ENCODE measurements at regions not wholly inside any gene's neighbourhood (a gene's known extent, or its start where the extent isn't known, plus 50 kb on each side); places are given as distances from the start of the nearest gene placed in this dataset.
"Not testable (repeated sequence)": the region's sequence is repeated elsewhere in the genome, so short reads cannot be mapped to it uniquely, and the experiment has no call there.

DNA sequence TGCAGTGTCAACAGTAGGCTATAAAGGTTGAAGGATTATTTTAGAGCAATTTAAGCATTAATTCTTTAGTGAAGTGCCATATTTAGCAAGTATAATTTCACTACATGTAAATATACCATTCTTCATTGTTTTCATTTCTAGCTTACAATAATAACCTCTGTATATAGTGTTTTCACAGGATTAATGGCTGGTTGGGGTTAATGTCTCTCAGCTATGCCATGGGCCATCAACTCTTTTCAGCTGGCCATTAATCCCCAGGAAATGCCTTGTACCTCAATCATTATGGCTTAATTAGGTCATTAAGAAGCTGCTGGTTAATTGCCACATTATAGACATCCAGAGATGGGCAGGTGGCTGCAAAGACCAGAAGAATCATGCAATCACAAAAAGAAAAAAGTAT lies 715.1 kb downstream of the MAT2B start:
- FAIRE-seq (no peak), DNase-seq (ENCODE audit: extremely low spot score, insufficient read length, low read depth) (no peak)

DNA sequence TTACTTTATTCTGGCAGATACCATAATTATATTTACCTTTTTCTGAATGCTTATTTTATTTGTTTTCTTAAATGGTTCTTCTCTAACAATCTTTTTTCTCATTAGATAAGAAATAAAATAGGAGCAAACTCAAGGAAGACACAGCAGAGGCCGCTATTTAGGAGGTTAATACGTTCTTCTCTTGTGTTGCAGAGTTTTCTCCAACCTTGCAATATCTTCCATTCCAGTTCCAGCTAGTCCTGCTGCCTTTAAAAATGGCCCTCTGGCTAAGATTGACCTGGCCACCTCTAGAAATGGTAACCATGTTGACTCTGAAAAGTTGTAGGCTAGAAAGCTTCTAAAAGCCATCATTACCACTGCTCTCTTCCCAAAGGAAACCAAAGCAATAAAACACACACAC lies 718.8 kb downstream of the MAT2B start:
- FAIRE-seq (no peak), DNase-seq (ENCODE audit: extremely low spot score, insufficient read length, low read depth) (no peak)

DNA sequence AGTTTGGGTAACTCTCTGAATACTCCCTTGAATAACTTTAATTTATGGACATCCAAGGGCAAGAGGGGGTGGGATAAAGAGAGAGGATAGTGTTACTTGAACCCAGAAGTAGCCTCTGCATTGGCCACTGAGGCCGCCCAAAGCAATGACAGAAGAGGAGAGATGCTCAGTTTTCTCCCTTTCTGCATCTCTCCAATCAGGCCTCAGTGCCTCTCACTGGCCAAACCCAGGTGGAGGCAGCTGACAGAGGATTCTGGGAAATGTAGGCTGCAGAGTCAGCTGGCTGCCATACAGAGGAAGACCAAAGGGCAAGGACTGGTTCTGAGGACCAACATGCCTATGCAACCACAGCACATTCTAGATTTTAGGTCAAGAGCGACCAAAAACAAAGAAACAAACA lies 719.4 kb downstream of the MAT2B start:
- FAIRE-seq, result no peak

DNA sequence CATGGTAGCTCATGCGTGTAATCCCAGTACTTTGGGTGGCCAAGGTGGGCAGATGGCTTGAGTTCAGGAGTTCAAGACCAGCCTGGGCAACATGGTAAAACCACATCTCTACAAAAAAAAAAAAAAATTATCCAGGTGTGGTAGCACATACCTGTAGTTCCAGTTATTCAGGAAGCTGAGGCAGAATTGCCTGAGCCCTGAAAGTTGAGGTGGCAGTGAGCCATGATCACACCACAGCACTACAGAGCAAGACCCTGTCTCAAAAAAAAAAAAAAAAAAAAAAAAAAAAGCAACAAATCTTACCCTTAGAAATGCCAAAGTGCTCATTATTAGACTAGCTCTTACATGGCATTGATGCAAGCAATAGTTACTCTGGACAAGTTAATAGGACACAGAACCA lies 724.9 kb downstream of the MAT2B start:
- no peak for DNase-seq (ENCODE audit: extremely low spot score, insufficient read length, low read depth)

More for the DNA sequence above, 719.4 kb downstream of the MAT2B start:
- DNase-seq (ENCODE audit: extremely low spot score, insufficient read length, low read depth), result no peak

DNA sequence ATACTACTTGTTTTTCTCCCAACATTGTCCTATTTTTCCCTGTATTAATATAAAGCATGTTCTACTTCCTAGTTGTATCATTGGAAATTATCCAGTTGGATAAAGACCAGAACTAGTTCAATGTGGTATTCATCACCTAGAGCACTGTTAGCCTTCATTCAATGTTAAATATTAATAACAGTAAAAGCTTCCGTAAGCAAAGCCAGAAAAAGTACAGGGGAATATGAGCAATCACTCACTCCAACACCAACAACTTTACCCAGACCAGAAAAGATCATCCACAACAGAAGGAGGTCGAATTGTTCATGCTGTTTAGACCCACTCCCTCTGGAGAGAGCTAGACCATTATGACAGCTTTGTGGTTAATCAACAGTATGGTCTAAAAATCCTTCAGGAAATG lies 728.4 kb downstream of the MAT2B start:
- DNase-seq (ENCODE audit: extremely low spot score, insufficient read length, low read depth) (no peak), FAIRE-seq (no peak)

More for the DNA sequence above, 724.9 kb downstream of the MAT2B start:
- FAIRE-seq, result no peak

DNA sequence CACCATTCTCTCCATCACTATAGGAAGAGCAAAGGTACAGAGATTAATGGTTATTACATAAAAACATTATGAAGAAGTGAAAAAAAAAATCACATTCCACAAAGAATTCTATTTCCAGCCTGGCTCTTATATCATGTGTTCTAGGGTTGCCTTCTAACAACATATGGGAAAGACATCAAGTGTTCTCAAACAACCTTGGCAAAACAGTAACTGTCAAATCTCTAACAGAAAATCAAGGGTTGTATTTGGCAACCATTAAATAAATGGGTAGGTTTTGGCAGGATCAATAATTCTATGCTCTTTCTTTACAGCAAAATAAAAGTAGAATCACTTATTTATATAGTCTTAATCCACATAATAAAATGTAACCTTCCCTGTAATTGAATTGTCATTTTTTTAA lies 728.9 kb downstream of the MAT2B start:
- FAIRE-seq (no peak), DNase-seq (ENCODE audit: extremely low spot score, insufficient read length, low read depth) (no peak)

DNA sequence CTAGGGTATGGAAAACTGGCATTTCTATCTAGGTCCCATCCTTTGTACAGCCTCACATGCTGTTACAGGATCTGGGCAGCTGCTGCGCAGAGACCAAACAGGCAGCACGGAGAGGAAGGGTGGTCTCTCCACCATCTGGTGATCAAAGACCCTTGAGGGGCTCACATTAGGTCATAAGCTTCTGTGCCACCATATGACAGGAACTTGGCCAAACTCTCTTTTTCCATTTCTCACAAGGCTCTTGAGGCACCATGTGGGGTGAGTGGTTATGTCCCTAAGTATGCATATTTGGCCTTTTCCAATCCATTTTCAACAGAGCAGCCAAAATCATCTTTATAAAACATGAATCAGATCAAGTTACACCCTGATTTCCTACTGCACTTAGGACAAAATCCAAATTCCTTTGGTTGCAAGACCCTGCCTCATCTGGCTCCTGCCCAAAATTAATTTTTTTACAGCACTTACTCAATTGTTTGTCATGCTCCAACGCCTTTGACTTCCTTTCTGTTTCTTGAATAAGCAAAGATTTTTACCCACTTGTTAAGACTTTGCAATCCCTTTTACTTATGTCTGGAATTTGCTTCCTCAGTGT lies 730.0 kb downstream of the MAT2B start:
- FAIRE-seq (no peak), DNase-seq (ENCODE audit: extremely low spot score, insufficient read length, low read depth) (no peak)

DNA sequence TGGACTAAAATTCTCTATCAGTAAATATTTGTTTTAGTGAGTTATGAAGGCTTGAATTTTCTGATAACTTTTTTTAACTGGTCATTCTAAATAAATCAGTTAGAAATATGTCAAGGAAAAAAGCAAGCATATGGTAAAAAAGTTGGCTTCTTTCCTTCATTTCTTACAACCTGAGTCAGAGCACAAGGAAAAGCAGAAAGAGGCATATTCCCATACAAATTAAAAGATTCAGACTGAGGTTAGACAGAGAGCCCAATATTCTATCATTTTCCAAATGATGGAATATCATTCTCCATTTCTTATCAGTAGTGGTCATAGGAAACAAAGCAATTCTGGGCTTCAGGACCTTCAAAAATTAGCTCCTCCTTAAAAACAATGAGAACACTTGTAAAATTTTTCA lies 732.1 kb downstream of the MAT2B start:
- FAIRE-seq (no peak), DNase-seq (ENCODE audit: extremely low spot score, insufficient read length, low read depth) (no peak)

DNA sequence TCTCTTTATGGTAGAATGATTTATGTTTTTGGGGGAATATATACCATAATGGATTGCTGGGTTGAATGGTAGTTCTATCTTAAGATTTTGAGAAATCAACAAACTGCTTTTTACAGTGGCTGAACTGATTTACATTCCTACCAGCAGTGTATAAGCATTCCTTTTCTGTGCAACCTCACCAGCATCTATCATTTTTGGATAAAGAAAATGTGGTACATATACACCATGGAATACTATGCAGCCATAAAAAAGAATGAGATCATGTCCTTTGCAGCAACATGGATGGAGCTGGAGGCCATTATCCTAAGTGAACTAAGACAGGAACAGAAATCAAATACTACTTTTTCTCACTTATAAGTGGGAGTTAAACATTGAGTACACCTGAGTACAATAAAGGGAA lies 746.4 kb downstream of the MAT2B start:
- not testable (repeated sequence) for DNase-seq (ENCODE audit: extremely low spot score, insufficient read length, low read depth); FAIRE-seq

DNA sequence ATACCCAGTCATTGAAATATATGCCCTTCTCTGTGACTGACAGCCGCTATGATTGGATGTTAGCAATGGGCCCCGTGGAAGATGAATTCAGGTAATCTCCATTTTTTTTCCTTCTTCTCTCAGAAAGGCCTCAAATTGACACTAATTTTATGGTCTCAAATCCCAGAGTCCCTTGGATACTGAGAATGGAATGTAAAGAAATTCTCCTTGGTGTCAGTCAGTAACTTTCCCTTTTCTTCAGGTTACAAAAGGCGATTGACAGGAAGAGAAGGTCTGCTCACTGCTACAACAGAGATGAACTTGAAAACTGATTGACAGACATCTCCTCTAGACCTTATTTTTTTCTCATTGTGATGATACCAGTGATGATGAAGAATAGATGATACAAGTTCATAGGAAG lies 748.3 kb downstream of the MAT2B start:
- DNase-seq (ENCODE audit: extremely low spot score, insufficient read length, low read depth) (no peak), FAIRE-seq (no peak)

DNA sequence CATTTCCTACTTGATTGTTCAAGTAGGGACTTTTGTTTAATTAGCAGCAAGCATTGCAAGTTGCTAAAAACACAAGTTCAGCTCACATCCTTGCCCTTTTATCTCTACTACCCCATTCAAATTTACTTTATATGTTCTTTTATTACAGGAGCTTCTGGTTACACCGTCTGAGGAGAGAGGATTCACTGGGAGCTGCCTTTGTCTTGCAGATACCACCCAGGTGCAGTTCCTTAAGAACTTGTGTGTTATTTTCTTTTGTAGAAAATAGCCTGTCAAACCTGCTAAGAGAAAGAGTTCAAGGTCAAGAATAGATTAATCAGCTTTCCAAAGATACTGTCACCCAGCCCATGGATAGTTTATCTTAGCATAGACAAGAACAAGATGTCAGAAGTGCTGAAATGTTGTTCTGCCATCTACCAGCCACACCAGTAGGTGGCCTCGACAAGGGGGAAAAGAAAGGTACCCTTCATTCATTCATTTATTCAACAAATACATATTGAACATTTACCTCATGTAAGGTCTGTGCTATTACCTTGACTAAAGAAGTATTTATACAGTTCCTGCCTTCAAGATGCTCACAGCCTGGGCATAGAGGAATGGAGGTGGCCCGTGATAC lies 750.3 kb downstream of the MAT2B start:
- FAIRE-seq, result no peak
- no peak for DNase-seq (ENCODE audit: extremely low spot score, insufficient read length, low read depth)

DNA sequence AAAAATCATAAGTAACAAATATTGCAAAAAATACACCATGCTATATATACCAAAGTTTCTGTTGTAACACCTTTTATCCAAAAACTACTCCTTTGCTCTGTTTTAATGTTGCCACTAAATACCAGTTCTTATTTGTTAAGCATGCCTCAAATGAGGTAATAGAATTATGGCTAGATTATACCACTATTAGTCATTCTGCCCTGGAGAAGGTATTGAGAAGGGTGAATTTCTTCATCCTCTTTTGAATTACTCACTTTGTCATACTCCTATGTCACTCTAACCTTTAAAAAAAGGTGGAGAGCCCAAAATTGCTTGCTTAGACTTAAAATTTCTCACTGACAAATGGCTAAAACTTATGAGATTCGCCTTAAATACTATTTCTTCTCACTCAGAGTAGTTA lies 750.9 kb downstream of the MAT2B start:
- no peak for FAIRE-seq
- DNase-seq (ENCODE audit: extremely low spot score, insufficient read length, low read depth), result no peak

DNA sequence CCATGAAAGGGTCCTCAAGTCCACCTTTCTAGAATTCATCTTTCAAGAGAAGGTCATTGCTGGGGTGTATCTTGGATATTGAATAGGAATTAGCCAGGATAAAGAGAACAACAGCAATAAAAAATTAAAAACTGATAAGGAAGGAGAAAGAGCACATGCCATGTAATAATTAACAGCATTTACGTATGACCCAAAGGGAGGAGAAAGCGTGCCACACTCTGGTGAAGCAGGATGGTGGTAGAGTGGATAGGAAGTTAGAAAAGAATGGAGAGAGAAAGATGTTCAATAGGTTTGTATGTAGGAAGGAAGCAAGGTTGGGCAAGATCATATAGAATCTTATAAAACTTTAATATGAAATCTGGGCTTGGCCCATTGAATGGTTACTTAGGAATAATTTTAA lies 751.5 kb downstream of the MAT2B start:
- DNase-seq (ENCODE audit: extremely low spot score, insufficient read length, low read depth) (no peak), FAIRE-seq (no peak)

DNA sequence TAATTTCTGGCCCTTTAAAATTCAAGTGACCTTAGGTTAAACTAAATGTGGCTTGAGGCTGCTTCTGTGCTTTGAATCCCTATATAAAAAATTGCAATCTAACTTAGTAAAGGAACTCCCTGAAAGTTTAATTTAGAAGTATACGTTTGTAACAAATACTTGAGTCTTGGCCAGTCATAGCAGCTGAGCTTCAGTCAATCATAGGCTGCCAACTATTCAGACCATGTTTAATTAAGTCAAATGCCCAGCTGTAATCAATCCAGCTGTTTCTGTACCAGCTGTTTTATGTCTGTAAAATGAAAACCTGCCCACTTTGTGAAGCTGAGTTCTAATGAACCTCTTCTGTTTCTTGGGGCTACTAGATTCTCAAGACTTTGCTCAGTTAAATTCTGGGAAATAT lies 760.1 kb downstream of the MAT2B start:
- FAIRE-seq (no peak), DNase-seq (ENCODE audit: extremely low spot score, insufficient read length, low read depth) (no peak)

DNA sequence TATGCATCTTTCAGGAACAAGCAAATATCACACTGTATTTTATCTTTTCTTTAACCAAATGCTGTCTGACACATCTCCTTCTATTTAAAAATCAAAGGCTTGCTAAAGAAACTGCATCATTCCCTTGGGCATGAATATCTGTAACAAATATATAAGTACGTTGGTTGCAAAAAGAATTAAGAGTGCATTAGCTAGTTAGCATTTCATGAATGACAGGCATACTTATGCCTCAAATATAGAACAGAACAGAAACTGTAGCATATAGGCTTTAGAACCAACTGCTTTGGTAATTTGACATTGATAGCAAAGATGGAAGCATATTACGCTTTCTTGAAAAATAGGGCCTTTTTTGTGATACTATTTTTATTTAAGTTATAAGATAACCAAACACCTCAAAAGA lies 761.2 kb downstream of the MAT2B start:
- DNase-seq (ENCODE audit: extremely low spot score, insufficient read length, low read depth), result no peak
- FAIRE-seq, result no peak

DNA sequence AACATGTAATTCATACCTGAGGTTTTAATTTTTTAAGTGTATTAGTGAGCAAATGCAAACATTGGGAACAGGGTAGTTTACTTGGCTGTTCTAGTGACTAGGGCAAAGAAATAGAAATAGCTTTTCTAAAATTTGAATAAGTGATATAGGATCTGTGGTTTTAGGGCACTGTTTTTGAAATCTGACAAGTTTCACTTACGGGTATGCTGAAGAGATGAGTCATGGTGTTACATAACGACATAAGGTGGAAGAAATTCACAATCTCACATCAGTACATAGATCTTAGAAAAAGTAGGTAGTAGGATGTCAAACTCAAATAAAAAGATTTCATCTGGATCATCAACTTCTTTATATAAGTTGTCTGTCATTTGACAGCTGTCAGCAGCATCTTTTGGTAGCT lies 772.3 kb downstream of the MAT2B start:
- FAIRE-seq (no peak), DNase-seq (ENCODE audit: extremely low spot score, insufficient read length, low read depth) (no peak)

DNA sequence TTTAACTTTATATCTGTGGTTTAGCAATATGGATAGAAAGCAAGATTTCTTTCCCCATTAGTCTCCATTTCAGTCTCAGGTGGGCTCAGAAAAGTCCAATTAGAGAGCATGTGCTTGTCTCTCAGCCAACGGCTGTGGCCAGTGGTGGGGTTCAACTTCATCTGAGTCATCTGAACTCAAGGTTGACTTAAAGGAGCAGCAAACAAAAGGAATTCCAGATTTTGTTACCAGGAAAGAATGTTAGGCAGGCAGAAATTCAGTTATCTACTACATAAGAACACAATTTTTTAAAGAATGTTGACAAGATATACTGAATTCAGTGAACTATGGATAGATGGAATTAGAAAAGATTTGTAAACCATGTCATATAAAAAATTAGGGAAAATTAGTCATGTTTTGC lies 784.1 kb downstream of the MAT2B start:
- no peak for FAIRE-seq

DNA sequence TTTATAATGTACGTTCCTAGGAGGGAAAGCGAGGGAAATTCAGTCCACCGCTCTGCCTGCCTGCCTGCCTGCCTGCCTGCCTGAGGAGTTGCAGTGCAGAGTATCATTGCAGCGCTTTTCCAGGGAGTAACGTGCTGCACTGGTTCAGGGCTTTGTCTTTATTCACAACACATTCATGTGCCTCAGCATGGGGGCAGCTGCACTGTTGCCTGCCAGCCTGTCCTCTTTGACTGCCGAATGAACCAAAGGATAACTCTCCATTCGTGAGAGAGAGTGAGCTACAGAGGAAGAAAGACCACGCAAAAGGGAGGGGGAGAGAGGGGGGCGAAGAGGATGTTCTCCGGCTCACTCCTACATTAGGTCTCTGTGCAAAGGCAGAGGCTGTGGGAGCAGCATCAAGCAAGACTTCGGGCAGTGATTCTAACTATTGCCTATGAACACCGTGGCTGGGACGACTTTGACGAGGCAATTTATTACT lies 791.2 kb downstream of the MAT2B start:
- no peak for DNase-seq (ENCODE audit: extremely low spot score, insufficient read length, low read depth)
- no peak for FAIRE-seq

More for the DNA sequence above, 784.1 kb downstream of the MAT2B start:
- no peak for DNase-seq (ENCODE audit: extremely low spot score, insufficient read length, low read depth)

DNA sequence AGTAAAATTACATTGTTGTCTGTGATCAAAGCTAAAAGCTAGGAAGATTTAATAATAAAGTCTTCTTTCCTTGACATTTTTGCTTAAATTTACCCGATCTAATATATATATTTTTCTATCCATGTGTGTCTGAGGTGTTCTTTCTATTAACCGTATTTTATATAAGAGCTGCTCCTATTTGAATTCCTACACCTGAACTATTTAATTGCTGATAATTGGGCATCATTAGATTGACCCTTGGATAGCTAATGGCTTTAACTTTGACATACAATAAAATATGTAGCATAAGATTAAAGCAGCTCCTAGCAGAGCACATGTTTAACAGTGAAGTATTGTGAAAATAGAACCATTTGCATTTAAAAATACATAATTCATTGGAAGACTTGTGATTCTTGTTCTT lies 792.7 kb downstream of the MAT2B start:
- DNase-seq (ENCODE audit: extremely low spot score, insufficient read length, low read depth) (no peak), FAIRE-seq (no peak)

DNA sequence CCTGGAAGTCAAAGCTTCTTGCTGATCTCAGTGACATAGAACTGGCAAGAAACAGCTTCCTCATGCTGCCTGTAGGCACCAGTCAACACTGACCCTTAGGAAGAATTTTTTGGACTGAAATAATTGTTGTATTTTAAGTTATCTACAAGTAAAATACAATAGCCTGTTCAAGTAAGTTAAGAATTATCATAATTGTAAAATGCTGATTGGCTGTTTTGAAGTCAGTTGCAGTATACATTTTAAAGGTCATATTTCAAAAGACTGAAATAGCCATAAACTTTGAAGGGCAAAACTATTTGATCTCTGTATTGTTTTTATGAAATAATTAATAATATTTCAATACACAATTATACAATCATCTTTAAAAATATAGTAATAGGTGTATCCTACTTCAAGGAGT lies 794.9 kb downstream of the MAT2B start:
- no peak for FAIRE-seq
- no peak for DNase-seq (ENCODE audit: extremely low spot score, insufficient read length, low read depth)

DNA sequence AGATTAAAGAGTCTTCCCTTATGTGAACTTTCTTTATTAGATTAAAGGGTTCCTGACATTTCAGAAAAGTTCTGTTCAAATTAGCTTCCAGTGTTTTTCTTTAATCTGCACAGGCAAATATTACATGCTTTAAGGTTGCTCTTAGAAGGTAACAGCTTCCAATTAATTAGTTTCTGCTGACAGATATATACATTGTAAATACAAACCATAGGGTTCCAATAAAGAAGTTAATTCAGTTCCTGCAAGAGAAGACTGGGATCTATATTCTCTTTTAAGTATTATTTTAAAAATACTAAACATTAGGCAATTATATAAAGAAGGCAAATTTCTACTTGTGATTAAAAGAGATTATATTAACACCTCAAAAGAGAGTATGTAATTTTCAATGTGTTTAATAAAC lies 795.7 kb downstream of the MAT2B start:
- no peak for DNase-seq (ENCODE audit: extremely low spot score, insufficient read length, low read depth)
- FAIRE-seq, result no peak

DNA sequence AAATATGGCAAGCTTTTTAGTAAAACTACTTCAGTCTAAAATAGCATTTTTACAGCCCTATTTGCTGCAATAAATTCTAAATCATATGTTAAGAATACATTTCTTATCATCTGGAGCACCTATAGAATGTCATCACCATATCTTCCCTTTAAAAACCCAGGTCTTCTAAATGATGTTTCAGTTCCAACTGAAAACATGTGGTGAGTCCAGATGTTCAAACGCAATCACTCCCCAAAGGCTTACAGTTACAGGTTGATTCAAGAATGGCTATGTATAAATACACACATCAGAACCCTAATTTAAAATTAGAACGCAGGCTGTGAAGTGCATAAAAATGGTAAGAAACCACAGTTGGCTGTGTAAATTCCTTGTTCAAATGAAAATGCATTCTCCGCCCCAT lies 796.3 kb downstream of the MAT2B start:
- FAIRE-seq (no peak), DNase-seq (ENCODE audit: extremely low spot score, insufficient read length, low read depth) (no peak)

Measured in GM18507 (cell line).